GM19438 (cell line): ENCODE measurements at regions not wholly inside any gene's neighbourhood (a gene's known extent, or its start where the extent isn't known, plus 50 kb on each side); places are given as distances from the start of the nearest gene placed in this dataset.
A peak's percentile ranks its signal among the peaks of the same experiment; 100 is the strongest.

Experiments
- ATAC-seq: cut with Tn5 transposase; IDR thresholded peaks from one replicate; pipeline ENCODE4 v1.9.1; 2021; ENCODE audit warnings: low read depth; ENCODE audit not compliant: unreplicated experiment

- ATAC-seq = no peak
Observed at GRCh38 chr2:12429779-12430406, 286.8 kb upstream of the TRIB2 start.

- peak; percentile 100 for ATAC-seq
Observed at GRCh38 chr2:12430407-12431133, 286.2 kb upstream of the TRIB2 start.

GRCh38 chr2:12432985-12433625, 283.6 kb upstream of the TRIB2 start:
- ATAC-seq = no peak

GRCh38 chr2:12433626-12433990, 283.1 kb upstream of the TRIB2 start:
- no peak for ATAC-seq

- no peak for ATAC-seq
Observed at GRCh38 chr2:12434630-12435098, 282.1 kb upstream of the TRIB2 start.

- no peak for ATAC-seq
Observed at GRCh38 chr2:12435430-12436222, 281.1 kb upstream of the TRIB2 start.

- ATAC-seq = no peak
Observed at GRCh38 chr2:12436483-12436882, 280.3 kb upstream of the TRIB2 start.

- ATAC-seq = no peak
Observed at GRCh38 chr2:12436935-12437561, 279.7 kb upstream of the TRIB2 start.

GRCh38 chr2:12440731-12441130, 276.0 kb upstream of the TRIB2 start:
- no peak for ATAC-seq

GRCh38 chr2:12441750-12442475, 274.8 kb upstream of the TRIB2 start:
- ATAC-seq = no peak

- ATAC-seq = no peak
Observed at GRCh38 chr2:12442476-12442847, 274.3 kb upstream of the TRIB2 start.

- no peak for ATAC-seq
Observed at GRCh38 chr2:12448846-12449505, 267.8 kb upstream of the TRIB2 start.

GRCh38 chr2:12451726-12452125, 265.0 kb upstream of the TRIB2 start:
- no peak for ATAC-seq

GRCh38 chr2:12452185-12452584, 264.6 kb upstream of the TRIB2 start:
- no peak for ATAC-seq

GRCh38 chr2:12453731-12454130, 263.0 kb upstream of the TRIB2 start:
- ATAC-seq = no peak

- no peak for ATAC-seq
Observed at GRCh38 chr2:12455661-12456060, 261.1 kb upstream of the TRIB2 start.

GRCh38 chr2:12456293-12457106, 260.2 kb upstream of the TRIB2 start:
- peak; percentile 98 for ATAC-seq

- no peak for ATAC-seq
Observed at GRCh38 chr2:12457831-12458230, 258.9 kb upstream of the TRIB2 start.

GRCh38 chr2:12463189-12463588, 253.5 kb upstream of the TRIB2 start:
- ATAC-seq = no peak
